Trophoblast cell (in vitro differentiated cells and primary cell): ENCODE measurements at regions not wholly inside any gene's neighbourhood (a gene's known extent, or its start where the extent isn't known, plus 50 kb on each side); places are given as distances from the start of the nearest gene placed in this dataset.

Source experiments
- DNase-seq, 2 donors: peaks; one replicate each; pipeline ENCODE4 v3.0.0-alpha.2; 2016
- H2AFZ ChIP-seq: 2 replicates; pipeline ENCODE4 v1.6.1; 2013; ENCODE audit warnings: low read length, moderate library complexity, mild to moderate bottlenecking; ENCODE audit not compliant: insufficient read depth, poor library complexity
- H2AK5ac ChIP-seq: 2 replicates; pipeline ENCODE4 v1.6.1; 2013; ENCODE audit warnings: mild to moderate bottlenecking, low read length
- H2BK120ac ChIP-seq: 2 replicates; pipeline ENCODE4 v1.6.1; 2013; ENCODE audit warnings: low read length, mild to moderate bottlenecking, moderate library complexity; ENCODE audit not compliant: insufficient read depth, poor library complexity
- H2BK12ac ChIP-seq: 2 replicates; pipeline ENCODE4 v1.6.1; 2013; ENCODE audit warnings: mild to moderate bottlenecking, low read length, moderate library complexity
- H2BK5ac ChIP-seq: 2 replicates; pipeline ENCODE4 v1.6.1; 2013; ENCODE audit warnings: low read length, low read depth, moderate library complexity, mild to moderate bottlenecking; ENCODE audit not compliant: poor library complexity
- H3K14ac ChIP-seq: 2 replicates; pipeline ENCODE4 v1.6.1; 2013; ENCODE audit warnings: mild to moderate bottlenecking, low read length
- H3K18ac ChIP-seq: 2 replicates; pipeline ENCODE4 v1.6.1; 2013; ENCODE audit warnings: mild to moderate bottlenecking, low read length
- H3K23ac ChIP-seq: 2 replicates; pipeline ENCODE4 v1.6.1; 2013; ENCODE audit warnings: low read length
- H3K27ac ChIP-seq: 2 replicates; pipeline ENCODE4 v1.5.1; 2013; ENCODE audit warnings: low read depth, mild to moderate bottlenecking, inconsistent platforms, low read length, moderate library complexity
- H3K27me3 ChIP-seq: 2 replicates; pipeline ENCODE4 v1.6.1; 2013; ENCODE audit warnings: inconsistent platforms, mild to moderate bottlenecking, low read length, moderate library complexity; ENCODE audit not compliant: insufficient read depth
- H3K36me3 ChIP-seq, 2 experiments: 1 replicate in 1 of 2; 2 replicates in 1 of 2; pipeline ENCODE4 v1.6.1; 2013; ENCODE audit warnings: low read length in 2 of 2, mild to moderate bottlenecking in 2 of 2, moderate library complexity in 1 of 2; ENCODE audit not compliant: insufficient read depth in 2 of 2, control insufficient read depth in 1 of 2
- H3K4ac ChIP-seq: 2 replicates; pipeline ENCODE4 v1.6.1; 2013; ENCODE audit warnings: low read depth, mild to moderate bottlenecking, low read length, moderate library complexity
- H3K4me1 ChIP-seq, 2 experiments: 1 replicate in 1 of 2; 2 replicates in 1 of 2; pipeline ENCODE4 v1.6.1; 2013; ENCODE audit warnings: low read length in 2 of 2, mild to moderate bottlenecking in 2 of 2, moderate library complexity in 1 of 2; ENCODE audit not compliant: insufficient read depth in 2 of 2, control insufficient read depth in 1 of 2
- H3K4me2 ChIP-seq: 2 replicates; pipeline ENCODE4 v1.6.1; 2013; ENCODE audit warnings: inconsistent platforms, mild to moderate bottlenecking, low read length, moderate library complexity
- H3K4me3 ChIP-seq: 2 replicates; pipeline ENCODE4 v1.5.1; 2013; ENCODE audit warnings: mild to moderate bottlenecking, low read depth, low read length, inconsistent platforms
- H3K79me1 ChIP-seq: one replicate; pipeline ENCODE4 v1.6.1; 2013; ENCODE audit warnings: low read length
- H3K79me2 ChIP-seq: 2 replicates; pipeline ENCODE4 v1.6.1; 2013; ENCODE audit warnings: low read length, mild to moderate bottlenecking; ENCODE audit not compliant: control insufficient read depth, insufficient read depth, poor library complexity
- H3K9ac ChIP-seq: 2 replicates; pipeline ENCODE4 v1.6.1; 2013; ENCODE audit warnings: mild to moderate bottlenecking, low read length
- H3K9me3 ChIP-seq: 2 replicates; pipeline ENCODE4 v1.6.1; 2013; ENCODE audit warnings: low read depth, mild to moderate bottlenecking, control low read depth, inconsistent platforms, low read length; ENCODE audit not compliant: insufficient read depth
- H4K12ac ChIP-seq: 2 replicates; pipeline ENCODE4 v1.6.1; 2013; ENCODE audit warnings: low read depth, mild to moderate bottlenecking, low read length, moderate library complexity
- H4K8ac ChIP-seq: 2 replicates; pipeline ENCODE4 v1.6.1; 2013; ENCODE audit warnings: low read depth, mild to moderate bottlenecking, low read length, moderate library complexity
- H4K91ac ChIP-seq: one replicate; pipeline ENCODE4 v1.6.1; 2013; ENCODE audit warnings: low read depth, mild to moderate bottlenecking, low read length, moderate library complexity
- WGBS: extraction: QIAGEN DNeasy Blood & Tissue Kit; methylation state at CpG from one replicate; pipeline ENCODE4 v1.1.7; 2013; ENCODE audit warnings: missing lambda C conversion rate; ENCODE audit not compliant: insufficient read length, insufficient coverage; ENCODE audit errors: extremely low coverage; 5-methylcytosine and 5-hydroxymethylcytosine counted together

- Histone ChIP-seq H3K23ac (no peak overlapping the region), H3K9ac (no peak overlapping the region), H3K14ac (no peak overlapping the region), H3K27me3 (no peaks in the 10 kb centered on the region), H3K79me2 (no peaks in the 10 kb centered on the region), H3K36me3 (no peaks in the 10 kb centered on the region), H3K79me1 (no peaks in the 10 kb centered on the region), H2BK5ac (no peak overlapping the region), H2BK12ac (no peak overlapping the region), H2AFZ (no peak overlapping the region), H3K9me3 (peaks cover 27% of the 10 kb centered on the region), H3K4ac (no peak overlapping the region), H3K18ac (no peak overlapping the region), H4K91ac (no peak overlapping the region), H2BK120ac (no peak overlapping the region), H2AK5ac (no peak overlapping the region), H4K8ac (no peak overlapping the region), H3K4me3 (no peak overlapping the region), H3K4me1 (no peaks in the 10 kb centered on the region), H3K4me2 (no peak overlapping the region), H3K27ac (no peak overlapping the region), H4K12ac (no peak overlapping the region)
- no peak for DNase-seq
- no CpG with 5 or more reads among the region's 6 CpGs for WGBS
These were observed 661.1 kb downstream of the NPHP4 start for GRCh38 chr1:5331101-5331500.

GRCh38 chr1:5329068-5329739, 663.0 kb downstream of the NPHP4 start:
- Histone ChIP-seq H3K4ac (no peak overlapping the region), H2BK12ac (no peak overlapping the region), H3K4me3 (no peak overlapping the region), H3K27me3 (no peaks in the 10 kb centered on the region), H2BK5ac (no peak overlapping the region), H4K12ac (no peak overlapping the region), H3K79me1 (no peaks in the 10 kb centered on the region), H3K36me3 (no peaks in the 10 kb centered on the region), H3K4me1 (no peaks in the 10 kb centered on the region), H2AFZ (no peak overlapping the region), H3K9me3 (peaks cover 24% of the 10 kb centered on the region), H3K9ac (no peak overlapping the region), H3K4me2 (no peak overlapping the region), H3K27ac (no peak overlapping the region), H3K23ac (no peak overlapping the region), H3K79me2 (no peaks in the 10 kb centered on the region), H2BK120ac (no peak overlapping the region), H2AK5ac (no peak overlapping the region), H4K91ac (no peak overlapping the region), H3K18ac (no peak overlapping the region), H4K8ac (no peak overlapping the region), H3K14ac (no peak overlapping the region)
- WGBS, result no CpG with 5 or more reads among the region's 6 CpGs
- no peak for DNase-seq

- Histone ChIP-seq H3K14ac (no peak overlapping the region), H2BK12ac (no peak overlapping the region), H3K9ac (no peak overlapping the region), H2AFZ (no peak overlapping the region), H3K23ac (no peak overlapping the region), H2AK5ac (no peak overlapping the region), H3K4me1 (no peaks in the 10 kb centered on the region), H4K8ac (no peak overlapping the region), H3K79me2 (no peaks in the 10 kb centered on the region), H3K36me3 (no peaks in the 10 kb centered on the region), H3K27ac (no peak overlapping the region), H2BK120ac (no peak overlapping the region), H3K79me1 (no peaks in the 10 kb centered on the region), H3K18ac (no peak overlapping the region), H2BK5ac (no peak overlapping the region), H3K9me3 (peaks cover 9% of the 10 kb centered on the region), H3K4ac (no peak overlapping the region), H4K91ac (no peak overlapping the region), H3K4me2 (no peak overlapping the region), H4K12ac (no peak overlapping the region), H3K27me3 (no peaks in the 10 kb centered on the region), H3K4me3 (no peak overlapping the region)
- WGBS, result no CpG with 5 or more reads among the region's 2 CpGs
- DNase-seq, result no peak
These were observed 667.3 kb downstream of the NPHP4 start for GRCh38 chr1:5324883-5325282.

- no peaks in the 10 kb centered on the region for H3K79me2 ChIP-seq
- H2BK120ac ChIP-seq, result no peak overlapping the region
- no peak overlapping the region for H3K9ac ChIP-seq
- H2AFZ ChIP-seq, result no peak overlapping the region
- H3K14ac ChIP-seq, result no peak overlapping the region
- no peak overlapping the region for H3K18ac ChIP-seq
- H3K4me1 ChIP-seq, result no peaks in the 10 kb centered on the region
- no peaks in the 10 kb centered on the region for H3K79me1 ChIP-seq
- no peaks in the 10 kb centered on the region for H3K9me3 ChIP-seq
- H2BK5ac ChIP-seq, result no peak overlapping the region
- no peak overlapping the region for H2AK5ac ChIP-seq
- H2BK12ac ChIP-seq, result no peak overlapping the region
- H4K8ac ChIP-seq, result no peak overlapping the region
- WGBS, result no CpG with 5 or more reads among the region's 15 CpGs
- no peak overlapping the region for H3K23ac ChIP-seq
- H3K4me3 ChIP-seq, result no peak overlapping the region
- no peak overlapping the region for H4K12ac ChIP-seq
- H3K27me3 ChIP-seq, result no peaks in the 10 kb centered on the region
- no peak overlapping the region for H4K91ac ChIP-seq
- no peaks in the 10 kb centered on the region for H3K36me3 ChIP-seq
- H3K4ac ChIP-seq, result no peak overlapping the region
- no peak for DNase-seq
- no peak overlapping the region for H3K4me2 ChIP-seq
- no peak overlapping the region for H3K27ac ChIP-seq
These were observed 663.9 kb downstream of the AJAP1 start for GRCh38 chr1:5318143-5318816.
